Thymus (tissue), 11 donors: ENCODE measurements at regions not wholly inside any gene's neighbourhood (a gene's known extent, or its start where the extent isn't known, plus 50 kb on each side); places are given as distances from the start of the nearest gene placed in this dataset.

ENCODE experiments used
- DNase-seq, 9 donors: peaks; one replicate each; pipeline ENCODE4 v3.0.0-alpha.2; 2013; ENCODE audit warnings: low spot score in 9 of 9, low read depth in 6 of 9, missing footprints in 1 of 9
- H3K27ac ChIP-seq, 2 donors: one replicate each; pipeline ENCODE4 v1.5.1; 2013; ENCODE audit warnings: control low read depth in 1 of 2, low read depth in 1 of 2, low read length in 1 of 2, mild to moderate bottlenecking in 1 of 2, moderate library complexity in 1 of 2
- H3K27me3 ChIP-seq, 2 donors: one replicate each; pipeline ENCODE4 v1.5.1; 2013; ENCODE audit warnings: low read length in 1 of 2; ENCODE audit not compliant: control insufficient read depth in 2 of 2, insufficient read depth in 1 of 2
- H3K36me3 ChIP-seq, 2 donors: one replicate each; pipeline ENCODE4 v1.5.1; 2013; ENCODE audit warnings: low read length in 1 of 2, mild to moderate bottlenecking in 1 of 2, moderate library complexity in 1 of 2; ENCODE audit not compliant: control insufficient read depth in 2 of 2, insufficient read depth in 2 of 2
- H3K4me1 ChIP-seq, 2 donors: one replicate each; pipeline ENCODE4 v1.5.1; 2013; ENCODE audit warnings: low read length in 2 of 2; ENCODE audit not compliant: control insufficient read depth in 2 of 2, insufficient read depth in 2 of 2
- H3K4me3 ChIP-seq, 2 donors: one replicate each; pipeline ENCODE4 v1.5.1; 2013; ENCODE audit warnings: low read length in 2 of 2, control low read depth in 1 of 2, mild to moderate bottlenecking in 1 of 2
- H3K9me3 ChIP-seq, 2 donors: one replicate each; pipeline ENCODE4 v1.5.1; 2013; ENCODE audit warnings: low read length in 1 of 2, mild to moderate bottlenecking in 1 of 2; ENCODE audit not compliant: control insufficient read depth in 2 of 2, insufficient read depth in 1 of 2
- WGBS: extraction: QIAGEN DNeasy Blood & Tissue Kit; methylation state at CpG from one replicate; pipeline ENCODE4 v1.1.7; 2013; 5-methylcytosine and 5-hydroxymethylcytosine counted together
- donor health status: healthy.

GRCh38 chr9:8011974-8012373 lies 212.4 kb upstream of the DMAC1 start:
- Histone ChIP-seq H3K4me1 (no peaks in the 10 kb centered on the region), H3K36me3 (no peaks in the 10 kb centered on the region), H3K9me3 (peaks cover 0 to 7% of the 10 kb centered on the region in 2 donors), H3K27me3 (no peaks in the 10 kb centered on the region), H3K27ac (no peak overlapping the region), H3K4me3 (no peak overlapping the region)
- DNase-seq = no peak
- 64% methylated on average over 1 of the region's 1 CpG for WGBS

GRCh38 chr9:7996558-7996957 lies 197.0 kb upstream of the DMAC1 start:
- DNase-seq = no peak
- no peak overlapping the region for H3K27ac ChIP-seq
- H3K36me3 ChIP-seq = no peaks in the 10 kb centered on the region
- WGBS = 96% methylated on average over 1 of the region's 1 CpG
- no peaks in the 10 kb centered on the region for H3K4me1 ChIP-seq
- no peaks in the 10 kb centered on the region for H3K9me3 ChIP-seq
- no peak overlapping the region for H3K4me3 ChIP-seq
- no peaks in the 10 kb centered on the region for H3K27me3 ChIP-seq

GRCh38 chr9:7988644-7989280 lies 189.2 kb upstream of the DMAC1 start:
- no peak for DNase-seq
- H3K4me1 ChIP-seq = no peaks in the 10 kb centered on the region
- 95% methylated on average over 1 of the region's 1 CpG for WGBS
- H3K36me3 ChIP-seq = no peaks in the 10 kb centered on the region
- no peaks in the 10 kb centered on the region for H3K9me3 ChIP-seq
- H3K27ac ChIP-seq = no peak overlapping the region
- H3K27me3 ChIP-seq = no peaks in the 10 kb centered on the region
- no peak overlapping the region for H3K4me3 ChIP-seq

- no peak overlapping the region for H3K27ac ChIP-seq
- no peak overlapping the region for H3K4me3 ChIP-seq
- DNase-seq = no peak
- peaks cover 16 to 20% of the 10 kb centered on the region in 2 donors for H3K4me1 ChIP-seq
- 95% methylated on average over 5 of the region's 5 CpGs for WGBS
- H3K27me3 ChIP-seq = no peaks in the 10 kb centered on the region
- no peaks in the 10 kb centered on the region for H3K36me3 ChIP-seq
- H3K9me3 ChIP-seq = no peaks in the 10 kb centered on the region
These were observed 185.1 kb upstream of the DMAC1 start for GRCh38 chr9:7984692-7985091.

- WGBS = 98% methylated on average over 2 of the region's 2 CpGs
- H3K27me3 ChIP-seq = no peaks in the 10 kb centered on the region
- no peak overlapping the region for H3K27ac ChIP-seq
- DNase-seq = no peak
- H3K4me3 ChIP-seq = no peak overlapping the region
- H3K36me3 ChIP-seq = no peaks in the 10 kb centered on the region
- no peaks in the 10 kb centered on the region for H3K9me3 ChIP-seq
- peaks cover 16 to 20% of the 10 kb centered on the region in 2 donors for H3K4me1 ChIP-seq
These were observed 184.6 kb upstream of the DMAC1 start for GRCh38 chr9:7984203-7984602.

GRCh38 chr9:7983490-7983889 lies 183.9 kb upstream of the DMAC1 start:
- DNase-seq = no peak
- H3K27ac ChIP-seq = no peak overlapping the region
- no peaks in the 10 kb centered on the region for H3K36me3 ChIP-seq
- no peak overlapping the region for H3K4me3 ChIP-seq
- 95% methylated on average over 5 of the region's 5 CpGs for WGBS
- H3K4me1 ChIP-seq = peaks cover 16 to 23% of the 10 kb centered on the region in 2 donors
- no peaks in the 10 kb centered on the region for H3K9me3 ChIP-seq
- H3K27me3 ChIP-seq = no peaks in the 10 kb centered on the region

- DNase-seq = no peak
- H3K36me3 ChIP-seq = no peaks in the 10 kb centered on the region
- H3K9me3 ChIP-seq = no peaks in the 10 kb centered on the region
- 74% methylated on average over 4 of the region's 4 CpGs for WGBS
- no peaks in the 10 kb centered on the region for H3K27me3 ChIP-seq
- no peak overlapping the region for H3K27ac ChIP-seq
- no peak overlapping the region for H3K4me3 ChIP-seq
- H3K4me1 ChIP-seq = peaks cover 17 to 29% of the 10 kb centered on the region in 2 donors
These were observed 183.3 kb upstream of the DMAC1 start for GRCh38 chr9:7982907-7983306.

- Histone ChIP-seq H3K9me3 (no peaks in the 10 kb centered on the region), H3K4me1 (peaks cover 36 to 48% of the 10 kb centered on the region in 2 donors), H3K36me3 (no peaks in the 10 kb centered on the region), H3K27ac (no peak overlapping the region), H3K27me3 (no peaks in the 10 kb centered on the region), H3K4me3 (no peak overlapping the region)
- 65% methylated on average over 2 of the region's 2 CpGs for WGBS
- DNase-seq = peak in 1 of 9 donors; percentile 53
These were observed 181.2 kb upstream of the DMAC1 start for GRCh38 chr9:7980691-7981289.

GRCh38 chr9:7980041-7980440 lies 180.5 kb upstream of the DMAC1 start:
- H3K9me3 ChIP-seq = no peaks in the 10 kb centered on the region
- no peak overlapping the region for H3K27ac ChIP-seq
- no peaks in the 10 kb centered on the region for H3K27me3 ChIP-seq
- H3K4me3 ChIP-seq = no peak overlapping the region
- DNase-seq = no peak
- whole genome bisulfite sequencing = 98% methylated on average over 2 of the region's 2 CpGs
- H3K36me3 ChIP-seq = no peaks in the 10 kb centered on the region
- H3K4me1 ChIP-seq = peaks cover 42 to 55% of the 10 kb centered on the region in 2 donors
